Astrocyte (in vitro differentiated cells and primary cell): ENCODE measurements at regions not wholly inside any gene's neighbourhood (a gene's known extent, or its start where the extent isn't known, plus 50 kb on each side); places are given as distances from the start of the nearest gene placed in this dataset.

Experiments used
- EZH2 ChIP-seq: IDR thresholded peaks from 2 replicates; pipeline ENCODE4 v1.6.1; 2012; ENCODE audit warnings: mild to moderate bottlenecking, low read length, inconsistent platforms; ENCODE audit not compliant: insufficient read depth
- TF ChIP-seq, protein P1 (sequence below): IDR thresholded peaks from 2 replicates; pipeline ENCODE4 v1.5.1; 2011; ENCODE audit warnings: low read depth, mild to moderate bottlenecking, inconsistent platforms, low read length, moderate library complexity; ENCODE audit not compliant: insufficient read depth

DNA sequence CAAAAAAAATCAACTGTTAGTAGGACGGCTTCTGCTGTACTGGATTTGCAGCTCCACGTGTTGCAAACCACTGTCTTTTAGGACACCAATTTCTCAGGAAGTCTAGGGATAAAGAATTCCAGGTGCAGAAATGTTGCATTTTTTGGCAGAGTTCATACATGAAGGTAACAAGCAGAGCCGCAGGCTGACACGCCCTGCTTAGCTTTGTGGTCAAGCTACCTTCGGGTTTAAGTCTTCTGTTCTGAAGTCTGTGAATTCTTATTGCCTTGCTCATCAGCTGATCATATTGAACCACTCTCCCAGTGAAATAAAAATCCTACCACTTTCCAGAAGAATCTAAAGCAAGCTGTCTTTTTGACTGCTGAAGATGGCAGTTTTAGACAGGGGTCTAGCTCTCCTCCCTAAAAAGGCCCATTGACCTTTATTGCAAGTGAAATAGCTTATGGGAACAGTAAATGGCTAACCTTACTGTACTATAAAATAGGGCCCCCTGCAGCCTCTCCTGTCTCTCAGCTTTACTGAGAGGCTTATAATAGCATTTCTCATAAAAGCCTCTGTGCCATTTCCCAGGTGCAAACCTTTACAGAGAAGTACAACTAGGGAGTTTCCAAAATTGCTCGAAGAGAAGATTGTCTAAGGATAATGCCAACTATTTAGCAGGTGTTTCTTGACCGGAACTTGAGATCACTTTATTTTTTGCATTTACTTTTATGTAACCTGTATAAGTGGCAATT is 262.2 kb upstream of the IL12A start:
- TF ChIP-seq, protein P1, sequence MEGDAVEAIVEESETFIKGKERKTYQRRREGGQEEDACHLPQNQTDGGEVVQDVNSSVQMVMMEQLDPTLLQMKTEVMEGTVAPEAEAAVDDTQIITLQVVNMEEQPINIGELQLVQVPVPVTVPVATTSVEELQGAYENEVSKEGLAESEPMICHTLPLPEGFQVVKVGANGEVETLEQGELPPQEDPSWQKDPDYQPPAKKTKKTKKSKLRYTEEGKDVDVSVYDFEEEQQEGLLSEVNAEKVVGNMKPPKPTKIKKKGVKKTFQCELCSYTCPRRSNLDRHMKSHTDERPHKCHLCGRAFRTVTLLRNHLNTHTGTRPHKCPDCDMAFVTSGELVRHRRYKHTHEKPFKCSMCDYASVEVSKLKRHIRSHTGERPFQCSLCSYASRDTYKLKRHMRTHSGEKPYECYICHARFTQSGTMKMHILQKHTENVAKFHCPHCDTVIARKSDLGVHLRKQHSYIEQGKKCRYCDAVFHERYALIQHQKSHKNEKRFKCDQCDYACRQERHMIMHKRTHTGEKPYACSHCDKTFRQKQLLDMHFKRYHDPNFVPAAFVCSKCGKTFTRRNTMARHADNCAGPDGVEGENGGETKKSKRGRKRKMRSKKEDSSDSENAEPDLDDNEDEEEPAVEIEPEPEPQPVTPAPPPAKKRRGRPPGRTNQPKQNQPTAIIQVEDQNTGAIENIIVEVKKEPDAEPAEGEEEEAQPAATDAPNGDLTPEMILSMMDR, result no peak
- no peak for TF ChIP-seq EZH2
